HCT116 (cell line): ENCODE measurements at regions not wholly inside any gene's neighbourhood (a gene's known extent, or its start where the extent isn't known, plus 50 kb on each side); places are given as distances from the start of the nearest gene placed in this dataset.

ENCODE experiments used
- CBX3 ChIP-seq: IDR thresholded peaks from 2 replicates; pipeline ENCODE4 v1.6.1; 2012; ENCODE audit warnings: low read depth
- CEBPB ChIP-seq: IDR thresholded peaks from 2 replicates; pipeline ENCODE4 v1.6.1; 2012; ENCODE audit warnings: low read depth
- CTCF ChIP-seq, 3 experiments: fragments of 200-600 bp in 1 of 3; sonication (generic) in 1 of 3; IDR thresholded peaks in 2 of 3; conservative IDR thresholded peaks in 1 of 3; 2 replicates each; pipeline ENCODE4 v1.5.1; 2012 to 2017; ENCODE audit warnings: low read depth in 2 of 3, low read length in 2 of 3, antibody characterized with exemption in 1 of 3, borderline replicate concordance in 1 of 3, control low read depth in 1 of 3, mild to moderate bottlenecking in 1 of 3, mixed read lengths in 1 of 3, mixed run types in 1 of 3, moderate library complexity in 1 of 3; ENCODE audit not compliant: insufficient read depth in 1 of 3
- ELF1 ChIP-seq: IDR thresholded peaks from 2 replicates; pipeline ENCODE4 v1.6.1; 2012; ENCODE audit warnings: low read depth, borderline replicate concordance
- EZH2 ChIP-seq: fragments of 200-600 bp; sonication (generic); IDR thresholded peaks from 2 replicates; pipeline ENCODE4 v1.6.1; 2017; ENCODE audit warnings: antibody characterized with exemption, mixed run types
- EZH2phosphoT487 ChIP-seq: fragments of 200-600 bp; IDR thresholded peaks from 2 replicates; pipeline ENCODE4 v1.6.1; 2018; ENCODE audit warnings: antibody characterized with exemption, borderline replicate concordance
- POLR2A ChIP-seq: IDR thresholded peaks from 2 replicates; pipeline ENCODE4 v1.7.0; 2011; ENCODE audit warnings: borderline replicate concordance; ENCODE audit not compliant: insufficient read depth, insufficient read length; ENCODE audit errors: extremely low read depth
- POLR2AphosphoS5 ChIP-seq: IDR thresholded peaks from 2 replicates; pipeline ENCODE4 v1.6.1; 2011; ENCODE audit warnings: mild to moderate bottlenecking, low read depth, low read length, moderate library complexity
- RAD21 ChIP-seq: IDR thresholded peaks from 2 replicates; pipeline ENCODE4 v1.6.1; 2012; ENCODE audit warnings: low read depth, mild to moderate bottlenecking
- REST ChIP-seq: IDR thresholded peaks from 2 replicates; pipeline ENCODE4 v1.6.1; 2012; ENCODE audit warnings: low read depth
- SRF ChIP-seq: IDR thresholded peaks from 2 replicates; pipeline ENCODE4 v1.6.1; 2012; ENCODE audit warnings: low read depth
- YY1 ChIP-seq: IDR thresholded peaks from 2 replicates; pipeline ENCODE4 v1.6.1; 2011; ENCODE audit warnings: low read length, low read depth, moderate library complexity, mild to moderate bottlenecking; ENCODE audit not compliant: insufficient replicate concordance; ENCODE audit errors: extremely low read depth
- ZBTB33 ChIP-seq: IDR thresholded peaks from 2 replicates; pipeline ENCODE4 v1.6.1; 2011; ENCODE audit warnings: mild to moderate bottlenecking, low read length, moderate library complexity; ENCODE audit not compliant: insufficient replicate concordance; ENCODE audit errors: extremely low read depth
- ZFX ChIP-seq: fragments of 450-650 bp; IDR thresholded peaks from 2 replicates; pipeline ENCODE4 v1.6.1; 2017

DNA sequence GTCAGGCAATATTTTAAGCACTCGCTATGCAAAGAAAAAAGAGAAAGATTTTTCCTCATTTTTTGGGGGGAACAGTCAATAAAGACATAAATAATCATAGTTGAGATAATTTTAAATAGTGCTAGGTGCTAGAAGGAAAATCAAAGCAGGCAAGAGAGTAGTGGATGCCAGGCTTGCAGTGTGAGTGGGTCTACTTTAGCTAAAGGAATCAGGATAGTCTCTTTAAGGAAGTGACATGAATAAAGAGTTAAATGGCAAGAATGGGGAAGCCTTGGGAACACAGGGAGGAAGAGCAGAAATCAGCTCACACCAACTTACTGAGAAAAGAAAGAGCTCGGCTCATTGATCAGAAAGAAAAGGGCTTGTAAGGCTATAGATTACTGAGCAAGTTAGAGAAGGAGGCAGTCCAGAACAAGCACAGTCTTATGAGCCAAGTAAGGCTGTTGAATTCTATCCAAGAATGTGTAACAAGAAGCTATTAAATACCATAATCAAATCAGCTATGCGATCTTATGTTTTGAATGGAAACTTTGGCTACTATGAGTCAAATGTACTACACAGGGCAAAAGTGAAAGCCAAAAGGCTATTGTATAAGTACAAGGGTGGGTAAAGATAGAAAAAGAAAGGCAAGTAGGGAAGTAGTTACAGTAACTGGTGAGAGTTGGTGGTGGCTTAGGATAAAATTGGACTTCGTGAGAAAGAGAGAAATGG lies 833.8 kb upstream of the PIK3C3 start:
- TF ChIP-seq EZH2: no peak
- TF ChIP-seq SRF: no peak
- TF ChIP-seq CTCF (IDR thresholded peaks at IDR 0.05 in 2 of 3, conservative IDR thresholded peaks at IDR 0.05 in 1 of 3; ENCODE audit: borderline replicate concordance in 1 of 3, insufficient read depth in 1 of 3, low read depth in 2 of 3, low read length in 2 of 3): no peak
- no peak for TF ChIP-seq YY1
- no peak for TF ChIP-seq CEBPB
- TF ChIP-seq POLR2A: no peak
- no peak for TF ChIP-seq POLR2AphosphoS5
- TF ChIP-seq CBX3: no peak
- TF ChIP-seq EZH2phosphoT487: no peak
- no peak for TF ChIP-seq RAD21
- TF ChIP-seq REST: no peak
- no peak for TF ChIP-seq ZBTB33
- no peak for TF ChIP-seq ZFX
- no peak for TF ChIP-seq ELF1
